SJCRH30 (cell line): ENCODE measurements at regions not wholly inside any gene's neighbourhood (a gene's known extent, or its start where the extent isn't known, plus 50 kb on each side); places are given as distances from the start of the nearest gene placed in this dataset.
A peak's percentile ranks its signal among the peaks of the same experiment; 100 is the strongest.
"Not testable (repeated sequence)": the region's sequence is repeated elsewhere in the genome, so short reads cannot be mapped to it uniquely, and the experiment has no call there.

Experiments used
- DNase-seq, 2 experiments: peaks; one replicate each; pipeline ENCODE4 v3.0.0-alpha.2; 2015 to 2020
- H3K27ac ChIP-seq: fragments of 250-450 bp; sonication (Bioruptor Pico); 2 replicates; pipeline ENCODE4 v1.5.1; 2020; ENCODE audit warnings: mild to moderate bottlenecking, moderate library complexity
- H3K27me3 ChIP-seq: fragments of 250-450 bp; sonication (Bioruptor Pico); 2 replicates; pipeline ENCODE4 v1.5.1; 2020; ENCODE audit warnings: mild to moderate bottlenecking, moderate library complexity
- H3K36me3 ChIP-seq: fragments of 250-450 bp; sonication (Bioruptor Pico); 2 replicates; pipeline ENCODE4 v1.5.1; 2020; ENCODE audit warnings: mild to moderate bottlenecking, moderate library complexity
- H3K4me1 ChIP-seq: fragments of 250-450 bp; sonication (Bioruptor Pico); 2 replicates; pipeline ENCODE4 v1.5.1; 2020; ENCODE audit warnings: mild to moderate bottlenecking, moderate library complexity
- H3K4me3 ChIP-seq: fragments of 250-450 bp; sonication (Bioruptor Pico); 2 replicates; pipeline ENCODE4 v1.5.1; 2020; ENCODE audit warnings: mild to moderate bottlenecking, moderate library complexity
- H3K9me3 ChIP-seq: fragments of 250-450 bp; sonication (Bioruptor Pico); replicated peaks from 2 replicates; pipeline ENCODE4 v1.5.1; 2020; ENCODE audit warnings: mild to moderate bottlenecking, moderate library complexity

- not testable (repeated sequence) for H3K27me3 ChIP-seq, DNase-seq, H3K4me3 ChIP-seq, H3K27ac ChIP-seq, H3K9me3 ChIP-seq, H3K4me1 ChIP-seq, H3K36me3 ChIP-seq
Measured at GRCh38 chr13:18905096-18905495, 276.5 kb downstream of the TUBA3C start.

GRCh38 chr13:18895411-18895810, 286.2 kb downstream of the TUBA3C start:
- H3K4me3 ChIP-seq, H3K36me3 ChIP-seq, H3K27me3 ChIP-seq, H3K4me1 ChIP-seq, DNase-seq, H3K27ac ChIP-seq, H3K9me3 ChIP-seq: not testable (repeated sequence)

- H3K27ac ChIP-seq, H3K4me3 ChIP-seq, H3K27me3 ChIP-seq, H3K4me1 ChIP-seq, H3K36me3 ChIP-seq, DNase-seq, H3K9me3 ChIP-seq: not testable (repeated sequence)
Measured at GRCh38 chr13:18891242-18891641, 290.4 kb downstream of the TUBA3C start.

- DNase-seq, H3K4me1 ChIP-seq, H3K27me3 ChIP-seq, H3K27ac ChIP-seq, H3K9me3 ChIP-seq, H3K4me3 ChIP-seq, H3K36me3 ChIP-seq: not testable (repeated sequence)
Measured at GRCh38 chr13:18874875-18875789, 306.5 kb downstream of the TUBA3C start.

GRCh38 chr13:18870557-18870956, 311.1 kb downstream of the TUBA3C start:
- not testable (repeated sequence) for H3K36me3 ChIP-seq, H3K4me1 ChIP-seq, H3K27me3 ChIP-seq, H3K27ac ChIP-seq, H3K4me3 ChIP-seq, H3K9me3 ChIP-seq, DNase-seq

- not testable (repeated sequence) for H3K27me3 ChIP-seq, H3K9me3 ChIP-seq, H3K36me3 ChIP-seq, DNase-seq, H3K4me1 ChIP-seq, H3K27ac ChIP-seq, H3K4me3 ChIP-seq
Measured at GRCh38 chr13:18869365-18869764, 312.3 kb downstream of the TUBA3C start.

- H3K27me3 ChIP-seq, H3K4me3 ChIP-seq, DNase-seq, H3K36me3 ChIP-seq, H3K27ac ChIP-seq, H3K9me3 ChIP-seq, H3K4me1 ChIP-seq: not testable (repeated sequence)
Measured at GRCh38 chr13:18837986-18838629, 343.5 kb downstream of the TUBA3C start.

- not testable (repeated sequence) for H3K4me1 ChIP-seq, H3K36me3 ChIP-seq, H3K27ac ChIP-seq, H3K27me3 ChIP-seq, DNase-seq, H3K4me3 ChIP-seq, H3K9me3 ChIP-seq
Measured at GRCh38 chr13:18837179-18837745, 344.4 kb downstream of the TUBA3C start.

GRCh38 chr13:18836371-18837178, 345.0 kb downstream of the TUBA3C start:
- not testable (repeated sequence) for H3K27me3 ChIP-seq, DNase-seq, H3K4me1 ChIP-seq

GRCh38 chr13:18835754-18836153, 345.9 kb downstream of the TUBA3C start:
- not testable (repeated sequence) for H3K9me3 ChIP-seq, H3K4me3 ChIP-seq, DNase-seq

More at GRCh38 chr13:18836371-18837178, 345.0 kb downstream of the TUBA3C start:
- not testable (repeated sequence) for H3K36me3 ChIP-seq, H3K27ac ChIP-seq, H3K9me3 ChIP-seq, H3K4me3 ChIP-seq

GRCh38 chr13:18824678-18825077, 356.9 kb downstream of the TUBA3C start:
- H3K36me3 ChIP-seq, H3K27me3 ChIP-seq, H3K27ac ChIP-seq, H3K4me1 ChIP-seq, H3K9me3 ChIP-seq, H3K4me3 ChIP-seq: not testable (repeated sequence)
- peak in 1 of 2 experiments; percentile 1 for DNase-seq

More at GRCh38 chr13:18835754-18836153, 345.9 kb downstream of the TUBA3C start:
- H3K36me3 ChIP-seq, H3K27me3 ChIP-seq, H3K4me1 ChIP-seq, H3K27ac ChIP-seq: not testable (repeated sequence)

- not testable (repeated sequence) for H3K27me3 ChIP-seq, H3K4me1 ChIP-seq, H3K27ac ChIP-seq, H3K36me3 ChIP-seq, H3K4me3 ChIP-seq, DNase-seq, H3K9me3 ChIP-seq
Measured at GRCh38 chr13:18822655-18823639, 358.7 kb downstream of the TUBA3C start.

GRCh38 chr13:18773988-18774387, 407.6 kb downstream of the TUBA3C start:
- H3K27me3 ChIP-seq, H3K36me3 ChIP-seq, H3K27ac ChIP-seq, H3K9me3 ChIP-seq, H3K4me3 ChIP-seq, H3K4me1 ChIP-seq: not testable (repeated sequence)
- peak in 1 of 2 experiments; percentile 23 for DNase-seq

- H3K4me3 ChIP-seq, H3K4me1 ChIP-seq, H3K27me3 ChIP-seq, H3K9me3 ChIP-seq, H3K36me3 ChIP-seq, H3K27ac ChIP-seq: not testable (repeated sequence)
- peak; percentile 33 to 48 for DNase-seq
Measured at GRCh38 chr13:18741696-18742095, 439.9 kb downstream of the TUBA3C start.
